GM12872 (cell line): ENCODE measurements at regions not wholly inside any gene's neighbourhood (a gene's known extent, or its start where the extent isn't known, plus 50 kb on each side); places are given as distances from the start of the nearest gene placed in this dataset.

Source experiments
- CTCF ChIP-seq: IDR thresholded peaks from 3 replicates; pipeline ENCODE4 v1.5.1; 2011; ENCODE audit warnings: low read depth, mild to moderate bottlenecking, low read length, moderate library complexity; ENCODE audit not compliant: insufficient read depth

DNA sequence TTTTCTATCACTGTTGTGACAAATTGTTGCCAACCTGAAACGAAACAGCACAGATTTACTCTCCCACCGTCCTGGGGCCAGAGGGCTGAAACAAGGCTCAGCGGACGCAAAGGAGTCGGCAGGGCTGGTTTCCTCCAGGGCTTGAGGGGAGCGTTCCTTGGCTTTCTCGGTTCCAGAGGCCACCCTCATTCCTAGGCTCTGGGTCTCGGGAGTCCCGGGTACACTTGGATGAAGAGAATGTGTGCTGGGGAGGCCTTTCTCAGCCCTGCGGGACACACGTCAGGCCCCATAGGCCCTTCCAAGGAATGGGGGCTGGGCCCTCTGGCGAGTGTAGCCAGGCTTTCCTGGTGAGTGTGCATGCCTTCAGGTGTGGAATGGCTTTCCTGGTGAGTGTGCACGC, 287.3 kb upstream of the HS6ST1 start:
- no peak for TF ChIP-seq CTCF

GRCh38 chr2:128606837-128607236, 288.2 kb upstream of the HS6ST1 start:
- no peak for TF ChIP-seq CTCF

- TF ChIP-seq CTCF: no peak
Observed at GRCh38 chr2:128607440-128607839, 288.8 kb upstream of the HS6ST1 start.

GRCh38 chr2:128607911-128608506, 289.3 kb upstream of the HS6ST1 start:
- no peak for TF ChIP-seq CTCF

DNA sequence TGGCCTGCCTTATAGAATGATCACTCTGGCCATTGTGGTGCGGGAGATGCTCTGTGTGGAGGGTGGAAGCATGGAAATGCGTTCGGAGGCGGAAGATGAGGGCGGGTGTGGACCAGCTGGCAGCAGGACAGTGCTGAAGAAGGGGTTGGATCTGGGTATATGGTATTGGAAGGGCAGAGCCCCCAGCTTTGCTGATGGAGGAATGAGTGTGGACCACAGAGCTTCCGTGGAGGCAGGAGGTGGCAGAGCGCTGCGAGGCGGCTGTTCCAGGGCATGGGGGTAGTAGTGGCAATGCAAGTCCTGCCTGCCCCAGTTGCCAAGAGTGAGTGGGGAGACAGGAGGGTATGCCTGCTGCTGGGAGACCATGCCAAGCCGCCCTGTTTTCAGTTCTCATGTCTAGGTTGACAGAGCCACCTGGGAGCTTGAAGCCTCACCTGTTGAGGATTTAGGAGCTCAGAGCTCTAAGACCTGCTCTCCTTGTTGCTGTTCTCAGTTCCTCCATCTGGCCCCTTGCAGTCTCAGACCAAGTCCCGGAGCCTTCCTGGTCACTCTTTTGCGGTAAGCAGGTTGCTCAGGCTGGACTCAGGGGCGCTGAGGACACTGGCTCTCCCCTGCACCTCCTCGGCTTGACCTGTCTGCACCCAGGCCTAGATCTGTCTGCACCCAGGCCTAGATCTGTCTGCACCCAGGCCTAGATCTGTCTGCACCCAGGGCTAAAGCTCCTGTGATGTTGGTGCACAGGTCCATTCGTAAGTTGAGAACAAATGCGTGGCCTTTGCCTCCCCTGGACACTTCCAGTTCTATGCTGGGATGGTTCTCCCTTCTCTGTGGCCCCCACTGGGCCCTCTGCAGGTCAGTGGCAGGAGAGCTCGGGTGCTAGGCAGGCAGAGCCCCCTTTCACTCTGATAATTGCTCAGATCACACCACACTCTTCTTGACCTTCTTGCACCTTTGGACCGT, 290.5 kb upstream of the HS6ST1 start:
- no peak for TF ChIP-seq CTCF

DNA sequence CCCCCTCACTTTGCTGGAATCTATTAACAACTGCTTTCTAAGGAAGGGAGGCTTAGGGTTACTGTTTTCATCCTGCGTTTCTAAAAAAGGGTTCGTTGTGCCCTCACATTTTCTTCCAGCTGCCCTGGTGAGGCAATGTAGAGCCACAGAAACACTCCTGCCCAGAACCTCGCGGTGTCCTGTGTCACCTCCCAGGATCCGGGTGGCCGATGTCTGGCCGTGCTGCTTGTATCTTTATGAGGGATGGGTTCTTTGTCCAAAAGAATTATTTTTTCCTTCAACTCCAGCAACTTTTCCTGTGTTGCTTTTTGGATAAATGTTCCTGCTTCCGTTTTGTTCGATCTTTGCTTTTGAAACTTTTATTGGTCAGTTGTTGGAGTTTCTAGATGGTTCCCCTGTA, 291.8 kb upstream of the HS6ST1 start:
- TF ChIP-seq CTCF: no peak

- no peak for TF ChIP-seq CTCF
Observed at GRCh38 chr2:128611421-128612320, 293.0 kb upstream of the HS6ST1 start.
